22Rv1 (cell line): ENCODE measurements at regions not wholly inside any gene's neighbourhood (a gene's known extent, or its start where the extent isn't known, plus 50 kb on each side); places are given as distances from the start of the nearest gene placed in this dataset.

ENCODE experiments used
- CTCF ChIP-seq: fragments of 450-650 bp; IDR thresholded peaks from 2 replicates; pipeline ENCODE4 v1.5.1; 2017; ENCODE audit warnings: mild to moderate bottlenecking
- ZFX ChIP-seq: fragments of 450-650 bp; IDR thresholded peaks from 2 replicates; pipeline ENCODE4 v1.6.1; 2017; ENCODE audit warnings: antibody characterized with exemption, borderline replicate concordance

DNA sequence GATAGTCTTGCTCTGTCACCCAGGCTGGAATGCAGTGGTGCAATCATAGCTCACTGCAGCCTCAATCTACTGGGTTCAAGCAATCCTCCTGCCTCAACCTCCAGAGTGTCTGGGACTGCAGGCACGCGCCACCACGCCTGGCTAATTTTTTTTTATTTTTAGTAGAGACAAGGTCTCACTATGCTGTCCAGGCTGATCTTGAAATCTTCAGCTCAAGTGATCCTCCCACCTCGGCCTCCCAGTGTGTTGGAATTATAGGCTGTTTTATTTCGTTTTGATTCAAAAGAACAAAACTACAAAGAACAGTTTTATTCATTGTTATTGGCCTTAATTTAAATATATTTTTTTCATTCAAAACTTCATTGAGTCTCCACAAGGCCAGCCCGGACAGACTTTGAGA is 109.8 kb upstream of the NFE2L3 start:
- TF ChIP-seq CTCF (no peak), ZFX (no peak)
